Activated naive CD8-positive, alpha-beta T cell treated with anti-CD3 and anti-CD28 coated beads for 36 hours (primary cell): ENCODE measurements at regions not wholly inside any gene's neighbourhood (a gene's known extent, or its start where the extent isn't known, plus 50 kb on each side); places are given as distances from the start of the nearest gene placed in this dataset.

Source experiments
- DNase-seq: peaks from one replicate; pipeline ENCODE4 v3.0.0; 2021
- H3K27ac Mint-ChIP-seq: one replicate; pipeline ENCODE4 v1.8.0; 2022; ENCODE audit warnings: mild to moderate bottlenecking, moderate library complexity, mixed read lengths
- H3K27me3 Mint-ChIP-seq: one replicate; pipeline ENCODE4 v1.8.0; 2022; ENCODE audit warnings: mild to moderate bottlenecking, mixed read lengths
- H3K36me3 Mint-ChIP-seq: one replicate; pipeline ENCODE4 v1.8.0; 2021; ENCODE audit warnings: mild to moderate bottlenecking, mixed read lengths
- H3K4me1 Mint-ChIP-seq: one replicate; pipeline ENCODE4 v1.8.0; 2021; ENCODE audit warnings: mixed read lengths
- H3K4me3 Mint-ChIP-seq: one replicate; pipeline ENCODE4 v1.8.0; 2022; ENCODE audit warnings: mild to moderate bottlenecking, moderate library complexity, mixed read lengths
- H3K9me3 Mint-ChIP-seq: one replicate; pipeline ENCODE4 v1.8.0; 2022; ENCODE audit warnings: mixed read lengths

GRCh38 chr3:5442786-5443138, 255.3 kb downstream of the EDEM1 start:
- no peak for DNase-seq
- Mint-ChIP-seq H3K4me1 (no peaks in the 10 kb centered on the region), H3K36me3 (no peaks in the 10 kb centered on the region), H3K9me3 (no peaks in the 10 kb centered on the region), H3K4me3 (no peak overlapping the region), H3K27ac (no peak overlapping the region), H3K27me3 (peaks cover 9% of the 10 kb centered on the region)

- no peak overlapping the region for H3K27ac Mint-ChIP-seq
- H3K9me3 Mint-ChIP-seq: no peaks in the 10 kb centered on the region
- peaks cover 7% of the 10 kb centered on the region for H3K27me3 Mint-ChIP-seq
- no peaks in the 10 kb centered on the region for H3K36me3 Mint-ChIP-seq
- H3K4me3 Mint-ChIP-seq: no peak overlapping the region
- DNase-seq: no peak
- H3K4me1 Mint-ChIP-seq: no peaks in the 10 kb centered on the region
Observed at GRCh38 chr3:5444253-5444652, 256.7 kb downstream of the EDEM1 start.

GRCh38 chr3:5445676-5446201, 258.2 kb downstream of the EDEM1 start:
- Mint-ChIP-seq H3K4me3 (no peak overlapping the region), H3K27ac (no peak overlapping the region), H3K9me3 (no peaks in the 10 kb centered on the region), H3K27me3 (peaks cover 10% of the 10 kb centered on the region), H3K4me1 (no peaks in the 10 kb centered on the region), H3K36me3 (no peaks in the 10 kb centered on the region)
- DNase-seq: no peak

- no peak for DNase-seq
- no peaks in the 10 kb centered on the region for H3K36me3 Mint-ChIP-seq
- no peaks in the 10 kb centered on the region for H3K4me1 Mint-ChIP-seq
- H3K27me3 Mint-ChIP-seq: peaks cover 12% of the 10 kb centered on the region
- no peak overlapping the region for H3K4me3 Mint-ChIP-seq
- H3K9me3 Mint-ChIP-seq: no peaks in the 10 kb centered on the region
- no peak overlapping the region for H3K27ac Mint-ChIP-seq
Observed at GRCh38 chr3:5448246-5448645, 260.7 kb downstream of the EDEM1 start.

- no peak overlapping the region for H3K27ac Mint-ChIP-seq
- no peaks in the 10 kb centered on the region for H3K4me1 Mint-ChIP-seq
- H3K27me3 Mint-ChIP-seq: peaks cover 16% of the 10 kb centered on the region
- no peak overlapping the region for H3K4me3 Mint-ChIP-seq
- H3K36me3 Mint-ChIP-seq: no peaks in the 10 kb centered on the region
- no peak for DNase-seq
- no peaks in the 10 kb centered on the region for H3K9me3 Mint-ChIP-seq
Observed at GRCh38 chr3:5448816-5449215, 261.3 kb downstream of the EDEM1 start.

GRCh38 chr3:5456199-5456598, 268.7 kb downstream of the EDEM1 start:
- H3K4me1 Mint-ChIP-seq: peaks cover 2% of the 10 kb centered on the region
- H3K36me3 Mint-ChIP-seq: no peaks in the 10 kb centered on the region
- H3K27me3 Mint-ChIP-seq: peaks cover 16% of the 10 kb centered on the region
- no peak for DNase-seq
- no peaks in the 10 kb centered on the region for H3K9me3 Mint-ChIP-seq
- H3K4me3 Mint-ChIP-seq: no peak overlapping the region
- no peak overlapping the region for H3K27ac Mint-ChIP-seq

GRCh38 chr3:5458526-5458925, 271.0 kb downstream of the EDEM1 start:
- DNase-seq: no peak
- H3K4me3 Mint-ChIP-seq: no peak overlapping the region
- H3K9me3 Mint-ChIP-seq: no peaks in the 10 kb centered on the region
- peaks cover 16% of the 10 kb centered on the region for H3K27me3 Mint-ChIP-seq
- H3K36me3 Mint-ChIP-seq: no peaks in the 10 kb centered on the region
- no peak overlapping the region for H3K27ac Mint-ChIP-seq
- H3K4me1 Mint-ChIP-seq: peaks cover 2% of the 10 kb centered on the region

GRCh38 chr3:5462086-5462485, 274.6 kb downstream of the EDEM1 start:
- peaks cover 2% of the 10 kb centered on the region for H3K4me1 Mint-ChIP-seq
- H3K4me3 Mint-ChIP-seq: no peak overlapping the region
- DNase-seq: no peak
- H3K9me3 Mint-ChIP-seq: no peaks in the 10 kb centered on the region
- H3K27me3 Mint-ChIP-seq: peaks cover 12% of the 10 kb centered on the region
- no peaks in the 10 kb centered on the region for H3K36me3 Mint-ChIP-seq
- no peak overlapping the region for H3K27ac Mint-ChIP-seq

- no peaks in the 10 kb centered on the region for H3K9me3 Mint-ChIP-seq
- H3K27me3 Mint-ChIP-seq: peaks cover 5% of the 10 kb centered on the region
- no peak overlapping the region for H3K27ac Mint-ChIP-seq
- H3K4me1 Mint-ChIP-seq: no peaks in the 10 kb centered on the region
- H3K4me3 Mint-ChIP-seq: no peak overlapping the region
- no peaks in the 10 kb centered on the region for H3K36me3 Mint-ChIP-seq
- no peak for DNase-seq
Observed at GRCh38 chr3:5463991-5464390, 276.5 kb downstream of the EDEM1 start.

GRCh38 chr3:5464649-5465048, 277.1 kb downstream of the EDEM1 start:
- Mint-ChIP-seq H3K4me3 (no peak overlapping the region), H3K27me3 (peaks cover 7% of the 10 kb centered on the region), H3K36me3 (no peaks in the 10 kb centered on the region), H3K4me1 (no peaks in the 10 kb centered on the region), H3K9me3 (no peaks in the 10 kb centered on the region), H3K27ac (no peak overlapping the region)
- DNase-seq: no peak

- Mint-ChIP-seq H3K4me3 (no peak overlapping the region), H3K27me3 (peaks cover 9% of the 10 kb centered on the region)
Observed at GRCh38 chr3:5465183-5465582, 277.7 kb downstream of the EDEM1 start.

GRCh38 chr3:5466065-5466464, 278.6 kb downstream of the EDEM1 start:
- Mint-ChIP-seq H3K9me3 (no peaks in the 10 kb centered on the region), H3K27me3 (peaks cover 9% of the 10 kb centered on the region), H3K4me1 (no peaks in the 10 kb centered on the region), H3K4me3 (no peak overlapping the region), H3K27ac (no peak overlapping the region), H3K36me3 (no peaks in the 10 kb centered on the region)
- no peak for DNase-seq

More at GRCh38 chr3:5465183-5465582, 277.7 kb downstream of the EDEM1 start:
- Mint-ChIP-seq H3K4me1 (no peaks in the 10 kb centered on the region), H3K36me3 (no peaks in the 10 kb centered on the region), H3K27ac (no peak overlapping the region), H3K9me3 (no peaks in the 10 kb centered on the region)
- no peak for DNase-seq

GRCh38 chr3:5466717-5467116, 279.2 kb downstream of the EDEM1 start:
- peaks cover 9% of the 10 kb centered on the region for H3K27me3 Mint-ChIP-seq
- DNase-seq: no peak
- no peak overlapping the region for H3K27ac Mint-ChIP-seq
- no peaks in the 10 kb centered on the region for H3K9me3 Mint-ChIP-seq
- no peaks in the 10 kb centered on the region for H3K36me3 Mint-ChIP-seq
- no peaks in the 10 kb centered on the region for H3K4me1 Mint-ChIP-seq
- no peak overlapping the region for H3K4me3 Mint-ChIP-seq

- no peak for DNase-seq
- no peak overlapping the region for H3K4me3 Mint-ChIP-seq
- no peak overlapping the region for H3K27ac Mint-ChIP-seq
- H3K9me3 Mint-ChIP-seq: no peaks in the 10 kb centered on the region
- H3K36me3 Mint-ChIP-seq: no peaks in the 10 kb centered on the region
- no peaks in the 10 kb centered on the region for H3K4me1 Mint-ChIP-seq
- peaks cover 10% of the 10 kb centered on the region for H3K27me3 Mint-ChIP-seq
Observed at GRCh38 chr3:5473471-5473870, 286.0 kb downstream of the EDEM1 start.

- H3K9me3 Mint-ChIP-seq: no peaks in the 10 kb centered on the region
- H3K36me3 Mint-ChIP-seq: no peaks in the 10 kb centered on the region
- no peaks in the 10 kb centered on the region for H3K4me1 Mint-ChIP-seq
- H3K27me3 Mint-ChIP-seq: peaks cover 5% of the 10 kb centered on the region
- no peak overlapping the region for H3K4me3 Mint-ChIP-seq
- no peak for DNase-seq
- no peak overlapping the region for H3K27ac Mint-ChIP-seq
Observed at GRCh38 chr3:5476403-5476802, 288.9 kb downstream of the EDEM1 start.

GRCh38 chr3:5479229-5479799, 291.8 kb downstream of the EDEM1 start:
- Mint-ChIP-seq H3K4me1 (no peaks in the 10 kb centered on the region), H3K27ac (no peak overlapping the region), H3K27me3 (peaks cover 5% of the 10 kb centered on the region), H3K9me3 (no peaks in the 10 kb centered on the region), H3K36me3 (no peaks in the 10 kb centered on the region), H3K4me3 (no peak overlapping the region)
- DNase-seq: no peak
